ENCODE measurements at regions not wholly inside any gene's neighbourhood (a gene's known extent, or its start where the extent isn't known, plus 50 kb on each side); places are given as distances from the start of the nearest gene placed in this dataset.

DNA sequence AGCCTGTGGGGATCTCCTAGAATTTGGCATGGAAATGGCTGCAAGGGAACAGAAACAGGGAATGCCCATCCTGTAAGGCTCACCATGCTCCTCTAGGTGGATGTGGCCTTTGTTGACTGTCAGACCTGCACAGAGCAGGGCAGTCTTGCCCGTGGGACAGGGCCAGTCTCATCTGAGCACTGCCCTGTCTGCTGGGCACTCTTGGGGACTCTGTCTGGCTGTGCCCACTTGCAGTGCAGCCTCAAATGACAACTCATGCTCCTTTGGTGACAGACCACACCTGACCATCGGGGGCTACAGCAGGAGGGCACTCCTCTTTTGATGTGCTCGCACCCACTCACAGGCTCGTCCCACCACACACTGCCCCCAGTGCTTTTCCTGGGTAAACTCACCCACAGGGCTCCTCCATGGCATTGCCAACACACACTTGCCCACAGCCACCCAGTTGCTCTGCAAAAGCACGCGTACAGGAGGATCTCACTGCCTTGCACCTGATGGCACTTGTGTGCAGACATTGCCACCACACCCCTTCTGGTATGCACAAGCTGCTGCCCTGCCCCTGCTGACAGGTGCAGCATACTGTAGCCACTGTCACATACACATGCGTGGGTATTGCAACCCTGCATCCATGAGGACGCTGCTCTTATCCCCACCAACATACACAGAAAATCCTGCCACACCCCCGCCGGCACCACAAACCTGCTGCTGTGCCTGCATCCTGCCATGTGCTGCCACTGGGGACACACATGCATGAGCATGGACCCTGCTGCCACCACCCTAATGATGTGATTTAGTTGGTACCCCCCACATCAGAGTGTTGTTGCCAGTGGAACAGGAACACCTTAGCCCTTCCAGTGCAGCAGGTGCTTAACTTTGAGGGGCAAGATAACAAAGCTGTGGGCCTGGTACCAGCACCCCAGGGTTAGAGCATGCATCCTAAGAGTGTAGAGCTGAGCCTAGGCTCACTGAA, 100.1 kb upstream of the ARHGEF9 start:
- DNase-seq (ENCODE audit: low read depth in 2 of 3, low spot score in 2 of 3) = no peak

DNA sequence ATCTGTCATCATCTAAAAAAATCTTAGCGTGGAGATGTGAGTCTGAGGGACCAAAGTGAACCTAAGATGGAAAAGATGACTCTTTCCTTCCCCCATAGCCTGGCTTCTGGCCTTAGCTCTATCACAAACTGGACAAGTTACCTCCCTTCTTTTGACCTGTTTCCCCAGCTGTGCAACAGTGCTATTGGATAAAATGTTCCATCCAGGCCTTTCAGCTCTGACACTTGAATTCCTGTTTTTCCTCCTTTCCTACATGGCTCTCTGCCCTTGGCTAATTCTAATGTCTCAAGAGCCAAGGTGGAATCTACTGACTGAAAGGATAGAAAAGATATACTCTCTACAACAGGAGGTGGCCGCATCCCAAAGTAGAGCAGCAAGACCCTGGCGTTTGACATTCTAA, 84.5 kb upstream of the ARHGEF9 start:
- no peak for DNase-seq (ENCODE audit: low read depth in 2 of 3, low spot score in 2 of 3)

DNA sequence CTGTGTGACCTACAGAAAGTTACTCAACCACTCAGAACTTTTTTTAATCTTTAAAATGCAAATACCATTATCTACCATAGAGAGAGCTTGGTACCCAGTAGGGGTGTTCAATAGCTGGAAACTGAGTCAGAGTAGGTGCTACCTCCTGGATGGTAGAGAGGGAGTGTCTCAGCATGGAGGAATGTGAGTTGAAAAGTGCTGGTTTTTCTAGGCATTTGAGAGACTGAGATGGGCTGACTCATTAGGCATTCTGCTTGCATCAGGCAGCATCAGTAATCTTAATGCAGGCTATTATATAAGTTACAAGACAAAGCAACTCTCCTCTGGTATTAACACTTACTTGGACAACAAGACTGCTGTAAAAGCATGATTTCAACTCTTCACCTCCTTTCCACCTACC, 70.9 kb upstream of the ARHGEF9 start:
- DNase-seq (ENCODE audit: low read depth in 2 of 3, low spot score in 2 of 3) = no peak

DNA sequence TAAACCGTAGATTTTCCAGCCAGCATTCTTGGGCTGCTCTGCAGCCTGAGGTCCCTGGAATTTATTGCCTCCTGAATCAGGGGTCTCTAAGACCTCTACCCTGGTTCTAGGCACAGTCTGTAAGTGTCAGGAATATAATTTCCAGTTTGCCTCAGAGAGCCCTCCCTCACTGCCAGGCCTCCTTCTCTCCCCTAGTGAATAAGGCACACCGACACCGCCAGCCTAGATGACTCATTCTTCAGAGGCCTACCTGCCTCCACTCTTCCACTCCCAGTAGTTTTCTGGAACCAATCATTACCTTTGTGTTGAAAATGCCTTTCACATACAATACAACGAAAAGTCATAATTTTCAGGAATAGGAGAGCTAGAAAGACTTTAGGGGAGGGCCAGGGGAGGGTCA, 50.3 kb upstream of the ARHGEF9 start:
- DNase-seq (ENCODE audit: low read depth in 2 of 3, low spot score in 2 of 3) = no peak
